Smooth muscle cell (in vitro differentiated cells): ENCODE measurements at regions not wholly inside any gene's neighbourhood (a gene's known extent, or its start where the extent isn't known, plus 50 kb on each side); places are given as distances from the start of the nearest gene placed in this dataset.

Source experiments
- DNase-seq: peaks from one replicate; lab custom pipeline; 2025; ENCODE audit not compliant: unreplicated experiment; lab: John Stamatoyannopoulos, UW
- H2AFZ ChIP-seq: fragments of 200-600 bp; sonication (generic); 2 replicates; pipeline ENCODE4 v1.6.0; 2016; ENCODE audit warnings: antibody characterized with exemption, low read depth, mild to moderate bottlenecking
- H3F3A ChIP-seq: fragments of 200-600 bp; sonication (generic); 2 replicates; pipeline ENCODE4 v1.6.0; 2017; ENCODE audit warnings: antibody characterized with exemption, low read depth
- H3K27ac ChIP-seq: fragments of 200-600 bp; sonication (generic); 2 replicates; pipeline ENCODE4 v1.5.1; 2016; ENCODE audit warnings: low read depth, mild to moderate bottlenecking
- H3K27me3 ChIP-seq: fragments of 200-600 bp; sonication (generic); 2 replicates; pipeline ENCODE4 v1.6.1; 2016; ENCODE audit warnings: low read depth, mild to moderate bottlenecking
- H3K36me3 ChIP-seq: fragments of 200-600 bp; sonication (generic); 2 replicates; pipeline ENCODE4 v1.5.1; 2016; ENCODE audit warnings: low read depth
- H3K4me1 ChIP-seq: fragments of 200-600 bp; sonication (generic); 2 replicates; pipeline ENCODE4 v1.5.1; 2016; ENCODE audit warnings: low read depth
- H3K4me2 ChIP-seq: fragments of 200-600 bp; sonication (generic); 2 replicates; pipeline ENCODE4 v1.6.0; 2016; ENCODE audit warnings: mild to moderate bottlenecking
- H3K4me3 ChIP-seq: fragments of 200-600 bp; sonication (generic); 2 replicates; pipeline ENCODE4 v1.5.1; 2016; ENCODE audit warnings: mild to moderate bottlenecking
- H3K79me2 ChIP-seq: fragments of 200-600 bp; sonication (generic); 2 replicates; pipeline ENCODE4 v1.6.0; 2016; ENCODE audit warnings: low read depth, mild to moderate bottlenecking
- H3K9ac ChIP-seq: fragments of 200-600 bp; sonication (generic); 2 replicates; pipeline ENCODE4 v1.6.0; 2016; ENCODE audit warnings: low read depth
- H3K9me3 ChIP-seq: fragments of 200-600 bp; sonication (generic); replicated peaks from 2 replicates; pipeline ENCODE4 v1.5.1; 2016; ENCODE audit warnings: low read depth
- H4K20me1 ChIP-seq: fragments of 200-600 bp; sonication (generic); 2 replicates; pipeline ENCODE4 v1.6.0; 2016; ENCODE audit warnings: low read depth
- WGBS: methylation state at CpG from one replicate; pipeline ENCODE4 v1.1.7; 2016; ENCODE audit warnings: low lambda C conversion rate; 5-methylcytosine and 5-hydroxymethylcytosine counted together
- TF ChIP-seq, protein P1 (sequence below): fragments of 200-600 bp; sonication (generic); IDR thresholded peaks from 2 replicates; pipeline ENCODE4 v1.5.1; 2017; ENCODE audit warnings: borderline replicate concordance, mild to moderate bottlenecking, antibody characterized with exemption; ENCODE audit not compliant: insufficient read depth, poor library complexity, severe bottlenecking

DNA sequence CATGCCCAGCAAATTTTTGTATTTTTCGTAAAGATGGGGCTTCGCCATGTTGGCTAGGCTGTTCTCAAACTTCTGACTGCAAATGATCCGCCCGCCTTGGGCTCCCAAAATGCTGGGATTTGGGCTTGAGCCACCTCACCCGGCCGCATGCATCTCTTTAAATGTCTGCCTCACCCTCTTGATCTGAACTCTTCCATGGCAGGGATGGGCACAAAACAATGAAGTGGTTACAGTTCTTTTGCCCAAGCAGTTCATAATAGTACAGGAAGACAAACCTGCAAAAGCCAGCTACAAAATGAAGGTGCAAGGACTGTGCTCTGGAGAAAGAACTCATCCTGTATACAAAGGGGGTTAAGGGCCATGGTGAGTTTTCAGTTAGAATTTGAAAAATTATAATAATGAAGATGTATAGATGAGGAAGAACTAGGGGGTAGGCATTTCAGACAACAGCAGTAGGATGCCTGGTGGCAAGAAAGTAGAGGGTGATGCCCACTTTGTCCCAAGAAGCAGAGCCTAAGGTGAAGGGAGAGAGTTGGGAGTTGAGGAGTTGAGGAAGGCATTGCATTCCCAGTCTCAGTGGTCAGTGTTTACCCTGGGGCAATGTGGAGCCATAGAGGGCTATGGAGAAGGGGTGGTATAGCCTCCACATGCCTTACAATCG lies 160.8 kb upstream of the MYCN start:
- TF ChIP-seq, protein P1, sequence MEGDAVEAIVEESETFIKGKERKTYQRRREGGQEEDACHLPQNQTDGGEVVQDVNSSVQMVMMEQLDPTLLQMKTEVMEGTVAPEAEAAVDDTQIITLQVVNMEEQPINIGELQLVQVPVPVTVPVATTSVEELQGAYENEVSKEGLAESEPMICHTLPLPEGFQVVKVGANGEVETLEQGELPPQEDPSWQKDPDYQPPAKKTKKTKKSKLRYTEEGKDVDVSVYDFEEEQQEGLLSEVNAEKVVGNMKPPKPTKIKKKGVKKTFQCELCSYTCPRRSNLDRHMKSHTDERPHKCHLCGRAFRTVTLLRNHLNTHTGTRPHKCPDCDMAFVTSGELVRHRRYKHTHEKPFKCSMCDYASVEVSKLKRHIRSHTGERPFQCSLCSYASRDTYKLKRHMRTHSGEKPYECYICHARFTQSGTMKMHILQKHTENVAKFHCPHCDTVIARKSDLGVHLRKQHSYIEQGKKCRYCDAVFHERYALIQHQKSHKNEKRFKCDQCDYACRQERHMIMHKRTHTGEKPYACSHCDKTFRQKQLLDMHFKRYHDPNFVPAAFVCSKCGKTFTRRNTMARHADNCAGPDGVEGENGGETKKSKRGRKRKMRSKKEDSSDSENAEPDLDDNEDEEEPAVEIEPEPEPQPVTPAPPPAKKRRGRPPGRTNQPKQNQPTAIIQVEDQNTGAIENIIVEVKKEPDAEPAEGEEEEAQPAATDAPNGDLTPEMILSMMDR = no peak
- peaks cover 8% of the 10 kb centered on the region for H3K4me1 ChIP-seq
- H3F3A ChIP-seq = no peaks in the 10 kb centered on the region
- no peak overlapping the region for H2AFZ ChIP-seq
- no peak overlapping the region for H3K4me2 ChIP-seq
- no peaks in the 10 kb centered on the region for H4K20me1 ChIP-seq
- no peaks in the 10 kb centered on the region for H3K9me3 ChIP-seq
- no peaks in the 10 kb centered on the region for H3K36me3 ChIP-seq
- no peak overlapping the region for H3K9ac ChIP-seq
- no peaks in the 10 kb centered on the region for H3K79me2 ChIP-seq
- WGBS = 95% methylated on average over 7 of the region's 7 CpGs
- no peak overlapping the region for H3K27ac ChIP-seq
- no peak for DNase-seq
- no peak overlapping the region for H3K4me3 ChIP-seq
- peaks cover 3% of the 10 kb centered on the region for H3K27me3 ChIP-seq

DNA sequence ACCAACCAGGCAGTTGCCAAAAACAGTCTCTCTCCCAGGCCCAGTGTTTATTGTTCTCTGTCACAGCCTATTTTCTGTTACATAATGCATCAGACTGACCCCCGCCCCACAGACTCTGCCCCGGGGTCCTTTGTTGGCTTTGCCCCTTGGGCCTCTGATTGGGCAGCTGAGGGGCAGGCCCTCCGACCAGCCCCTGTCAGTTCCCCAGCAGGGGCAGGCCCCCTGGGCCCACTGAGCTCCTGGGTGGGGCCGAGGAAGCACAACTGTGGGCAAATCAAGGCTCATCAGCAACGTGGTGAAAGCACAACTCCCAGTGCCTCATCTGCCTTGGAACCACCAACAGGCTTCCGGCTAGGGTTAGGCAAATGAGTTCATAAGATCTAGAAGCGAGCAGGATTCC lies 160.1 kb upstream of the MYCN start:
- no peak overlapping the region for H3K27ac ChIP-seq
- H2AFZ ChIP-seq = no peak overlapping the region
- no peaks in the 10 kb centered on the region for H3K79me2 ChIP-seq
- peaks cover 8% of the 10 kb centered on the region for H3K4me1 ChIP-seq
- H3F3A ChIP-seq = no peaks in the 10 kb centered on the region
- TF ChIP-seq, protein P1 = no peak
- H3K4me2 ChIP-seq = no peak overlapping the region
- WGBS = 87% methylated on average over 7 of the region's 7 CpGs
- DNase-seq = no peak
- no peak overlapping the region for H3K4me3 ChIP-seq
- no peak overlapping the region for H3K9ac ChIP-seq
- H4K20me1 ChIP-seq = no peaks in the 10 kb centered on the region
- no peaks in the 10 kb centered on the region for H3K36me3 ChIP-seq
- H3K27me3 ChIP-seq = peaks cover 3% of the 10 kb centered on the region
- no peaks in the 10 kb centered on the region for H3K9me3 ChIP-seq

DNA sequence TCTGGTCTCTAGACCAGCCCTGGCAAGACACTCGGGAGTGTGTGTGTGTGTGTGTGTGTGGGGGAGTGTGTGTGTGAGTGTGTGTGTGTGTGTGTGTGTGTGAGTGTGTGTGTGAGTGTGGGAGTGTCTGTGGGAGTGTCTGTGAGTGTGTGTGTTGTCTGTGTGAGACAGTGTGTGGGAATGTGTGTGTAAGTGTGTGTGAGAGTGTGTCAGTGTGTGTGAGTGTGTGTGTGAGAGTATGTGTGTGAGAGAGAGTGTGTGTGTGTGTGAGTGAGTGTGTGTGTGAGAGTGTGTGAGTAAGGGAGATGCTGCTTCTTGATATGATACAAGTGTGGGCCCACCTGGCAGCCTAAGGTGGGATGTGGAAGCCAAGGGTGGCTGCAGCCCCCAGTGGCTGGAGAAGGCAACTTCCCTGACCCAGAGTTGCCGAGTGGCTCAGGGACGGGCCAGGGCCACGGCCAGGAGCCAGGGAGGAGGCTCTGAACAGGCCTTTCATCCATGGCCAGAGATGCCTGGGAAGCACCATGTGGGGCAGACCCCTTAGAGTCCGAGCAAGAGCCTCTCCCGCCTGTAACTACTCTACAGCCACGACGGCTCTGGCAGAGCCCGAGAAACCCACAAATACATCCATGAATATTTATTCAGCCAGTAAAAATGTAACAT lies 159.3 kb upstream of the MYCN start:
- H3K4me2 ChIP-seq = no peak overlapping the region
- no peaks in the 10 kb centered on the region for H3K9me3 ChIP-seq
- no peak for DNase-seq
- no peak overlapping the region for H2AFZ ChIP-seq
- peaks cover 8% of the 10 kb centered on the region for H3K4me1 ChIP-seq
- no peaks in the 10 kb centered on the region for H3K36me3 ChIP-seq
- H3K79me2 ChIP-seq = no peaks in the 10 kb centered on the region
- no peak overlapping the region for H3K9ac ChIP-seq
- H4K20me1 ChIP-seq = no peaks in the 10 kb centered on the region
- H3K4me3 ChIP-seq = no peak overlapping the region
- WGBS = 71% methylated on average over 9 of the region's 9 CpGs
- H3F3A ChIP-seq = no peaks in the 10 kb centered on the region
- H3K27ac ChIP-seq = no peak overlapping the region
- H3K27me3 ChIP-seq = peaks cover 3% of the 10 kb centered on the region
- TF ChIP-seq, protein P1 = no peak
